Neural crest cell (in vitro differentiated cells): ENCODE measurements at regions not wholly inside any gene's neighbourhood (a gene's known extent, or its start where the extent isn't known, plus 50 kb on each side); places are given as distances from the start of the nearest gene placed in this dataset.

Experiments
- DNase-seq: peaks from one replicate; pipeline ENCODE4 v3.0.0; 2021; ENCODE audit warnings: low read depth, mixed read lengths, low spot score
- H3K27ac Mint-ChIP-seq: one replicate; pipeline ENCODE4 v1.8.0; 2021; ENCODE audit warnings: mild to moderate bottlenecking, mixed read lengths; ENCODE audit not compliant: unreplicated experiment
- H3K27me3 Mint-ChIP-seq: 2 replicates; pipeline ENCODE4 v1.8.0; 2021; ENCODE audit warnings: low read depth, mild to moderate bottlenecking, mixed read lengths
- H3K36me3 Mint-ChIP-seq: 2 replicates; pipeline ENCODE4 v1.8.0; 2021; ENCODE audit warnings: low read depth, mild to moderate bottlenecking, mixed read lengths
- H3K4me1 Mint-ChIP-seq: 2 replicates; pipeline ENCODE4 v1.8.0; 2021; ENCODE audit warnings: mixed read lengths
- H3K4me3 Mint-ChIP-seq: one replicate; pipeline ENCODE4 v1.8.0; 2021; ENCODE audit warnings: mild to moderate bottlenecking, mixed read lengths
- H3K9me3 Mint-ChIP-seq: 2 replicates; pipeline ENCODE4 v1.8.0; 2021; ENCODE audit warnings: mixed read lengths
- TF ChIP-seq, protein P1 (sequence below): fragments of 200-600 bp; sonication (generic); conservative IDR thresholded peaks from 2 replicates; pipeline ENCODE4 v1.5.0; 2021; ENCODE audit warnings: antibody characterized with exemption, mild to moderate bottlenecking

DNA sequence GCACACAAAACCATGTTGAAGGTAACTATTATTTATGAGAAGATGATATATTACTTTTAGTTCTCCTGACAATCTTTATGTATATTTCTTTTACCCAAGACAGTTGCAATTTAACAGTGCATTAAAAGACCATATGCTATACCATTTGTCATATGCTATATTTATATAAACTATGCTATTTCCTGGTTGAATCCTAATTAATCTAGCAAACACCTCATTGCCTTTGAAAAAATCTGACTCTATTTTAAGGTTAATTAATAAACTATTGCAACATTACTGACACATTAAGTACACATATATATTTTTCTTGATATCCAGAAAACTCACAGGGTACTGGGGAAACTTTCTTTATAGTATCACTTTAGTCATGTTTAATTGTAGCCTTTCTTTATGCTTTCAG is 649.4 kb upstream of the PCDH20 start:
- TF ChIP-seq, protein P1, sequence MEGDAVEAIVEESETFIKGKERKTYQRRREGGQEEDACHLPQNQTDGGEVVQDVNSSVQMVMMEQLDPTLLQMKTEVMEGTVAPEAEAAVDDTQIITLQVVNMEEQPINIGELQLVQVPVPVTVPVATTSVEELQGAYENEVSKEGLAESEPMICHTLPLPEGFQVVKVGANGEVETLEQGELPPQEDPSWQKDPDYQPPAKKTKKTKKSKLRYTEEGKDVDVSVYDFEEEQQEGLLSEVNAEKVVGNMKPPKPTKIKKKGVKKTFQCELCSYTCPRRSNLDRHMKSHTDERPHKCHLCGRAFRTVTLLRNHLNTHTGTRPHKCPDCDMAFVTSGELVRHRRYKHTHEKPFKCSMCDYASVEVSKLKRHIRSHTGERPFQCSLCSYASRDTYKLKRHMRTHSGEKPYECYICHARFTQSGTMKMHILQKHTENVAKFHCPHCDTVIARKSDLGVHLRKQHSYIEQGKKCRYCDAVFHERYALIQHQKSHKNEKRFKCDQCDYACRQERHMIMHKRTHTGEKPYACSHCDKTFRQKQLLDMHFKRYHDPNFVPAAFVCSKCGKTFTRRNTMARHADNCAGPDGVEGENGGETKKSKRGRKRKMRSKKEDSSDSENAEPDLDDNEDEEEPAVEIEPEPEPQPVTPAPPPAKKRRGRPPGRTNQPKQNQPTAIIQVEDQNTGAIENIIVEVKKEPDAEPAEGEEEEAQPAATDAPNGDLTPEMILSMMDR: no peak
- Mint-ChIP-seq H3K36me3 (no peaks in the 10 kb centered on the region), H3K9me3 (no peaks in the 10 kb centered on the region), H3K4me1 (no peaks in the 10 kb centered on the region), H3K4me3 (no peak overlapping the region), H3K27me3 (no peaks in the 10 kb centered on the region), H3K27ac (no peak overlapping the region)
- no peak for DNase-seq

DNA sequence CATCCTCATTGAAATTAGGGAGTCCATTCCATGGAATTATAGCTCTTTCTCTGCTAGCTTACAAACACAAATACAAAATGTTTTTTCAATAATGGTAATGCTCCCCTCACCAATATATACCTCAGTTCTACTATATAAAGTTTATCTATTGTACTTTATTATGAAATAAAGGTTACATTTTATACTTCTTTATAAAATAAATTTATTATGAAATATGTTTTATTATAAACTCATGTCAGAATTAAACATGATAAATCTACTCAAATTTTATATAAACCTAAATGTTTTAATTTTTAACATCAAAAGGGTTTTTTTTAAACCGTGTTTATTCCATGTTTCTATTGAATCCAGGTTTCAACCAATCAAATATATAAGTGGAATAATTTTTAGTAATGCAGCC is 646.1 kb upstream of the PCDH20 start:
- Mint-ChIP-seq H3K27me3 (no peaks in the 10 kb centered on the region), H3K4me1 (no peaks in the 10 kb centered on the region), H3K4me3 (no peak overlapping the region), H3K36me3 (no peaks in the 10 kb centered on the region), H3K9me3 (no peaks in the 10 kb centered on the region), H3K27ac (no peak overlapping the region)
- TF ChIP-seq, protein P1: no peak
- DNase-seq: no peak

DNA sequence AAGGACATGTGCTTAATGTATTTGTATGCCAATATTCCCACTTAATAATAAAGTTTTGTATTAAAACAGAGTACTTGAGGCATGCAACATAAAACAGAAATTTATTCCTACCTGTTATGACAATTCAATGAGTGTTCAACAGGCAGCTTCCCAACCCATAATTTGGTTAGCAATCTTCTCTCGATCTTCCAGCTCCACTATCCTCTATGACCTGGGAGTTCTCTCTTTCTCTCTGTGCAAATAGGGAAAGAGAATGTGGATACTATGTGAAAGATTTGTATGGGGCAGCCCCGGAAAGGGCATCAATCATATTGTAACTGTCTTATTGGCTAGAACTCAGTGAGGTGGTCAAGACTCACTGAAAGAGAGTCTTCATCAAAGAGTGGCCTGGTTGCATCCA is 644.9 kb upstream of the PCDH20 start:
- Mint-ChIP-seq H3K4me3 (no peak overlapping the region), H3K4me1 (no peaks in the 10 kb centered on the region), H3K36me3 (no peaks in the 10 kb centered on the region), H3K9me3 (no peaks in the 10 kb centered on the region), H3K27ac (no peak overlapping the region), H3K27me3 (no peaks in the 10 kb centered on the region)
- DNase-seq: no peak
- TF ChIP-seq, protein P1: no peak

DNA sequence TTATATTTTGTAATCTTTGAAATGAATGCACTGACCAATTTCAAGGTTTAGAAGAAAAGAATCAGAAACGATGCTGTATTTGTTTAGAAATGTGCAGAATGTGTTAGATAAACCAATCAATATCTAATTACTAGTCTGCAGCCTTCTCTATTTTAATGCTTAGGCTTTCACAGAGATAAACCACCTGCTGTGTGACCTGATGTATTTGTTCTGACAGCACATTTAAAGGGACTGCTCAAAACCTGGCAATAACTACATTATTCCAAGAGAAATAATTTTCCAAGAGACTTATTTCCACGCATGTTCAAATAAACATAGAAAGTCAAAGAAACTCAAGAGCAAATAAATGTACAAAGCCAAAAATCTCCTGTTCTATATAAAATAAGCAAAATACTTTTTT is 641.6 kb upstream of the PCDH20 start:
- no peak for DNase-seq
- H3K4me1 Mint-ChIP-seq: no peaks in the 10 kb centered on the region
- no peaks in the 10 kb centered on the region for H3K27me3 Mint-ChIP-seq
- TF ChIP-seq, protein P1: no peak
- no peaks in the 10 kb centered on the region for H3K36me3 Mint-ChIP-seq
- H3K27ac Mint-ChIP-seq: no peak overlapping the region
- no peak overlapping the region for H3K4me3 Mint-ChIP-seq
- H3K9me3 Mint-ChIP-seq: peaks cover 2% of the 10 kb centered on the region

DNA sequence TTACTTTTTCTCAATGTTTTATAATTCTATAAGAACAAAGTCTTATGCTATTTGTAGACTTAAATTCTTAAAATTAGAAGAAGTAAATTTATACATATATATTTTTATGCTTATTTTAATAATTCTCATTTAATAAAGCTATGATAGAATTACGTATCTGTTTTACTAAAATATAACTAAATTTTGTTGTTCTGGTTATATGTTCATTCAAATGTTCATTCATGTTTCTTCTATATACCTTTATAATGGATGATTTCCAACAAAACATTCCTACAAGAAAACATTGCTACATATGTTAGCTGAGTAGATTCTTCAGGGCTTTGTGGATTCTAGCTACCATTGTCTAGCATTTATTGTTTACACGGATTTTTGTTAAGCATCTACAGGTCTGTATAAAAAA is 634.3 kb upstream of the PCDH20 start:
- H3K36me3 Mint-ChIP-seq: peaks cover 4% of the 10 kb centered on the region
- H3K4me3 Mint-ChIP-seq: no peak overlapping the region
- H3K27me3 Mint-ChIP-seq: no peaks in the 10 kb centered on the region
- TF ChIP-seq, protein P1: no peak
- H3K9me3 Mint-ChIP-seq: peaks cover 14% of the 10 kb centered on the region
- DNase-seq: no peak
- H3K27ac Mint-ChIP-seq: no peak overlapping the region
- H3K4me1 Mint-ChIP-seq: no peaks in the 10 kb centered on the region

DNA sequence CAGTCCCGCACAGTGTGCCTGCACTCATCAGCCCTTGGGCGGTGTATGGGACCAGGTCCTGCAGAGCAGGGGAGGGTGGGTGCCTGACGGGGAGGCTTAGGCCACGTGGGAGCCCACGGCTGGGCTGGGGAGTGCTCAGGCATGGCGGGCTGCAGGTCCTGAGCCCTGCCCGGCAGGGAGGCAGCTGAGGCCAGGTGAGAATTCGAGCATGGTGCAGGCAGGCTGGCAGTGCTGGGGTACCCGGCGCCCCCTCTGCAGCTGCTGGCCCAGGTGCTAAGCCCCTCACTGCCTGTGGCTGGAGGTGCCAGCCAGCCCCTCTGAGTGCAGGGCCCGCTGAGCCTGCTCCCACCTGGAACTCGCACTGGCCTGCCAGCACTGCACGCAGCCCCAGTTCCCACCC is 630.9 kb upstream of the PCDH20 start:
- Mint-ChIP-seq H3K9me3 (peaks cover 9% of the 10 kb centered on the region), H3K27ac (no peak overlapping the region), H3K27me3 (no peaks in the 10 kb centered on the region), H3K4me3 (no peak overlapping the region), H3K4me1 (no peaks in the 10 kb centered on the region), H3K36me3 (peaks cover 4% of the 10 kb centered on the region)
- no peak for DNase-seq
- TF ChIP-seq, protein P1: no peak
